ENCODE measurements at regions not wholly inside any gene's neighbourhood (a gene's known extent, or its start where the extent isn't known, plus 50 kb on each side); places are given as distances from the start of the nearest gene placed in this dataset.

DNA sequence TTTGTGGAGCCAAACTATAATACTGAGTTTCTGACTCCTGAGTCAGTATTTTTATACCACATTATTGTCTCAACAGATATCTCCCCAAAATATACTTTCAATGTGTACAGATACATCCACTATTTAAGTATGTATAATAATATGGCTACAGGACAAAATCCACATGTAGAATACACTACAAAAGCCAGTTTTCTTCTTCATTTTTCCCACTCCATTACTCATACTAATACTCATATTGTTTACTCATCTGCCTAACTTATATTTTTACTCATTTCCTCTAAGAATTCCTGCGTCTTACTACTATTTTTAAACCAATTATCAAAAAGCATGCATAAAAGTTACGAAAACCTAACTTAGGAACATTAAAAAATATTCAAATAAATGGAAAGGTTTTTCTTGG, 440.8 kb downstream of the ZNF385D start:
- no peak overlapping the region for H3K4me3 Mint-ChIP-seq (ENCODE audit: low read depth)
- H3K27ac Mint-ChIP-seq: no peak overlapping the region
- no peaks in the 10 kb centered on the region for H3K27me3 Mint-ChIP-seq
- H3K4me1 Mint-ChIP-seq (ENCODE audit: low read depth): no peaks in the 10 kb centered on the region
- no peaks in the 10 kb centered on the region for H3K36me3 Mint-ChIP-seq (ENCODE audit: insufficient read depth)
- TF ChIP-seq, protein P1, sequence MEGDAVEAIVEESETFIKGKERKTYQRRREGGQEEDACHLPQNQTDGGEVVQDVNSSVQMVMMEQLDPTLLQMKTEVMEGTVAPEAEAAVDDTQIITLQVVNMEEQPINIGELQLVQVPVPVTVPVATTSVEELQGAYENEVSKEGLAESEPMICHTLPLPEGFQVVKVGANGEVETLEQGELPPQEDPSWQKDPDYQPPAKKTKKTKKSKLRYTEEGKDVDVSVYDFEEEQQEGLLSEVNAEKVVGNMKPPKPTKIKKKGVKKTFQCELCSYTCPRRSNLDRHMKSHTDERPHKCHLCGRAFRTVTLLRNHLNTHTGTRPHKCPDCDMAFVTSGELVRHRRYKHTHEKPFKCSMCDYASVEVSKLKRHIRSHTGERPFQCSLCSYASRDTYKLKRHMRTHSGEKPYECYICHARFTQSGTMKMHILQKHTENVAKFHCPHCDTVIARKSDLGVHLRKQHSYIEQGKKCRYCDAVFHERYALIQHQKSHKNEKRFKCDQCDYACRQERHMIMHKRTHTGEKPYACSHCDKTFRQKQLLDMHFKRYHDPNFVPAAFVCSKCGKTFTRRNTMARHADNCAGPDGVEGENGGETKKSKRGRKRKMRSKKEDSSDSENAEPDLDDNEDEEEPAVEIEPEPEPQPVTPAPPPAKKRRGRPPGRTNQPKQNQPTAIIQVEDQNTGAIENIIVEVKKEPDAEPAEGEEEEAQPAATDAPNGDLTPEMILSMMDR (IDR thresholded peaks at IDR 0.05; ENCODE audit: unreplicated experiment): no peak
- peaks cover 7% of the 10 kb centered on the region for H3K9me3 Mint-ChIP-seq (ENCODE audit: low read depth)
- no peak for DNase-seq (ENCODE audit: low spot score, unreplicated experiment)

DNA sequence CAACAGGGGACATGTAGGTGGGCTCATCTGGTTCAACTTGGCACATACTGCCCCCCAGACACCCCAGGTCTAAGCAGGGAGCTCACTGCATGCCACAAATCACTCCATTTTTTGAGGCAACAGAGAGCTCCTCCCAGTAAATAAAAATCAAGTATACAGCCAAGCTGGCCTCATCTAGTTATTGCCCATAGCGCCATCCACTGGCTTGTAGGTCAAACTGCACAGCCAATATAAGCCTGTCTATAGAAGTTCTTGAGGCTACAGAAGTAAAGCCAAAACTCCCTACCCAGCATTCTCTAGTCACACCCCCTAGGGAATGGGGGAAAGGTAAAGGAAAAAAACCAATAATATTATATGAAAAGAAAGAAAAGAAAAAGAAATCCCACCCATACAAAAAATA, 453.7 kb downstream of the ZNF385D start:
- TF ChIP-seq, protein P1 (IDR thresholded peaks at IDR 0.05; ENCODE audit: unreplicated experiment): no peak
- DNase-seq (ENCODE audit: low spot score, unreplicated experiment): no peak
- no peak overlapping the region for H3K27ac Mint-ChIP-seq

DNA sequence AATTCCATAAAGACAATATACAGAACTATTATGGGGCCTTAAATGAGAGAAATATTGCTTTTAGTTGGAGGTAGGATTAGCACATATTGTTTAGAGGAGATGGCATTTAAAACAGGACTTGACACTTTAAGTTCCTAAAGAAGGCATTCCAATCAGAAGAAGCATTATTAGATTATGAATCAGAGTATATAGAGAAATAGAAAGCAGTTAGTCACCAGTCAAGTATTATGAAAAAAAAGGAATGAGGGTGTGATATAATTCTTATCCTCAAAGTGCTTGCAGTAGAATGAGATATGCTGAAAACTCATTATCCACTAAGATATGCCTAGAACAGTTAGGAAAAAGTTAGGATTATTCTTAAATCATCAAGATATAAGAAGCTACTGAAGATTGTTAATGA, 456.2 kb downstream of the ZNF385D start:
- DNase-seq (ENCODE audit: low spot score, unreplicated experiment): no peak
- TF ChIP-seq, protein P1 (IDR thresholded peaks at IDR 0.05; ENCODE audit: unreplicated experiment): no peak
- Mint-ChIP-seq H3K36me3 (ENCODE audit: insufficient read depth) (no peaks in the 10 kb centered on the region), H3K27ac (no peak overlapping the region), H3K9me3 (ENCODE audit: low read depth) (peaks cover 11% of the 10 kb centered on the region), H3K27me3 (no peaks in the 10 kb centered on the region), H3K4me3 (ENCODE audit: low read depth) (no peak overlapping the region), H3K4me1 (ENCODE audit: low read depth) (no peaks in the 10 kb centered on the region)

More for the DNA sequence above, 453.7 kb downstream of the ZNF385D start:
- Mint-ChIP-seq H3K4me1 (ENCODE audit: low read depth) (no peaks in the 10 kb centered on the region), H3K4me3 (ENCODE audit: low read depth) (no peak overlapping the region), H3K27me3 (no peaks in the 10 kb centered on the region), H3K9me3 (ENCODE audit: low read depth) (peaks cover 15% of the 10 kb centered on the region), H3K36me3 (ENCODE audit: insufficient read depth) (no peaks in the 10 kb centered on the region)

DNA sequence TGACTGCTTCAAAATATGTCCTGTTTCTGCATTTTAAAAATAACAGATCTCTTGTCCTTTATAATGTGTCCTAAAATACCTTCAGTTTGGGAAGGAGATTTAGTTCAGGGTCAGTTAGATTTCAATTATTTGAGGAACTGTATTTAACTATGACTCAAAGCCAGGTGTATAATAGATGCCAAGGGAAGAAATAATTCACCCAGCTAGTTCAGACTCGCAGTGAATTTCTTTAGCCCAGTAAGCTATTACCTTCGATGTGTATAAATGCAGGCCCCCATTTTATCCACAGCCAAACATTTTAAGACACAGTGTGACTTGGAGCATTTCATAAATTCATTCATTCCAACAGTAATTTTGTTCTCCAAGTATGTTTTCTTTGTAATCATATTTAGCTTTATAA, 458.0 kb downstream of the ZNF385D start:
- DNase-seq (ENCODE audit: low spot score, unreplicated experiment): no peak
- Mint-ChIP-seq H3K4me1 (ENCODE audit: low read depth) (no peaks in the 10 kb centered on the region), H3K9me3 (ENCODE audit: low read depth) (peaks cover 4% of the 10 kb centered on the region), H3K36me3 (ENCODE audit: insufficient read depth) (no peaks in the 10 kb centered on the region), H3K4me3 (ENCODE audit: low read depth) (no peak overlapping the region), H3K27me3 (no peaks in the 10 kb centered on the region), H3K27ac (no peak overlapping the region)
- TF ChIP-seq, protein P1 (IDR thresholded peaks at IDR 0.05; ENCODE audit: unreplicated experiment): no peak

DNA sequence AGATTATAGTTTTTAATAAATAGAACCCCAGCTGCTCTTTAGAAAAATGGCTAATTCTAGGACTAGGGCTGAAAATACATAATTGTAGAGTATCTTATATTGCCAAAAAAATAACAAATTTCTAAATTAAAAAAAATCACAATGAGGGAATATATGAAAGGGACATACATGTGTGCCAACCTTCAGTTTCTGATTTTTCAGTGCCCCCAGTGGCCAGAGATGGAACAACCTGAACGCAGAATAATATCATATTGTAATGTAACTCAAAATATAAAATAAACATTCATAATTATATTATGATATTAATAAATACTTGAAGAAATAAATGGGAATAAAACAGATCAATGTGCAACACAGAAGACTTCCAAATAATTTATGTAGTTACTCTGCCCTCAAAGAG, 460.5 kb downstream of the ZNF385D start:
- H3K4me3 Mint-ChIP-seq (ENCODE audit: low read depth): no peak overlapping the region

More for the DNA sequence above, 460.5 kb downstream of the ZNF385D start:
- DNase-seq (ENCODE audit: low spot score, unreplicated experiment): no peak
- H3K27ac Mint-ChIP-seq: no peak overlapping the region
- no peaks in the 10 kb centered on the region for H3K27me3 Mint-ChIP-seq
- H3K36me3 Mint-ChIP-seq (ENCODE audit: insufficient read depth): peaks cover 1% of the 10 kb centered on the region
- peaks cover 19% of the 10 kb centered on the region for H3K9me3 Mint-ChIP-seq (ENCODE audit: low read depth)
- H3K4me1 Mint-ChIP-seq (ENCODE audit: low read depth): no peaks in the 10 kb centered on the region
- TF ChIP-seq, protein P1 (IDR thresholded peaks at IDR 0.05; ENCODE audit: unreplicated experiment): peak; percentile 66

Data from progenitor cell of endocrine pancreas (in vitro differentiated cells).